Activated T-cell treated with anti-CD3 and anti-CD28 coated beads, Interleukin-2, amount 50 U/mL, for 72 hours (primary cell): ENCODE measurements at regions not wholly inside any gene's neighbourhood (a gene's known extent, or its start where the extent isn't known, plus 50 kb on each side); places are given as distances from the start of the nearest gene placed in this dataset.
"Not testable (repeated sequence)": the region's sequence is repeated elsewhere in the genome, so short reads cannot be mapped to it uniquely, and the experiment has no call there.

ENCODE experiments used
- ATAC-seq, 2 donors: fragments of 150-1000 bp; cut with Tn5 transposase; replicated peaks in 1 of 2; 2 replicates each; pipeline ENCODE4 v1.10.0; 2021; ENCODE audit warnings: moderate library complexity in 2 of 2, mild to moderate bottlenecking in 1 of 2
- DNase-seq, 2 donors: peaks; one replicate each; pipeline ENCODE4 v3.0.0; 2021 to 2022; ENCODE audit warnings: mixed read lengths in 1 of 2
- H3K27ac Mint-ChIP-seq: one replicate; pipeline ENCODE4 v1.8.0; 2022; ENCODE audit warnings: mild to moderate bottlenecking, moderate library complexity, mixed read lengths
- H3K27me3 Mint-ChIP-seq: one replicate; pipeline ENCODE4 v1.8.0; 2022; ENCODE audit warnings: low read depth, mixed read lengths
- H3K36me3 Mint-ChIP-seq, 2 donors: one replicate each; pipeline ENCODE4 v1.8.0; 2022; ENCODE audit warnings: mixed read lengths in 2 of 2, mild to moderate bottlenecking in 1 of 2; ENCODE audit not compliant: insufficient read depth in 2 of 2
- H3K4me1 Mint-ChIP-seq: one replicate; pipeline ENCODE4 v1.8.0; 2022; ENCODE audit warnings: low read depth, mixed read lengths
- H3K4me3 Mint-ChIP-seq, 2 donors: one replicate each; pipeline ENCODE4 v1.8.0; 2022; ENCODE audit warnings: mild to moderate bottlenecking in 2 of 2, mixed read lengths in 2 of 2, moderate library complexity in 2 of 2
- H3K9me3 Mint-ChIP-seq, 2 donors: one replicate each; pipeline ENCODE4 v1.8.0; 2022; ENCODE audit warnings: mixed read lengths in 2 of 2

- Mint-ChIP-seq H3K4me3 (no peak overlapping the region), H3K27me3 (no peaks in the 10 kb centered on the region), H3K4me1 (no peaks in the 10 kb centered on the region), H3K36me3 (no peaks in the 10 kb centered on the region), H3K9me3 (peaks cover 3 to 7% of the 10 kb centered on the region in 2 donors), H3K27ac (no peak overlapping the region)
- no peak for ATAC-seq
- no peak for DNase-seq
Measured at GRCh38 chr5:30197662-30198061, 995.8 kb upstream of the CDH6 start.

- DNase-seq (no peak), ATAC-seq (no peak)
- H3K9me3 Mint-ChIP-seq: peaks cover 3 to 4% of the 10 kb centered on the region in 2 donors
- H3K4me1 Mint-ChIP-seq: no peaks in the 10 kb centered on the region
- no peaks in the 10 kb centered on the region for H3K27me3 Mint-ChIP-seq
- H3K27ac Mint-ChIP-seq: no peak overlapping the region
- no peak overlapping the region for H3K4me3 Mint-ChIP-seq
- no peaks in the 10 kb centered on the region for H3K36me3 Mint-ChIP-seq
Measured at GRCh38 chr5:30195036-30195435, 998.5 kb upstream of the CDH6 start.

GRCh38 chr5:30194595-30194994 is 998.9 kb upstream of the CDH6 start:
- ATAC-seq (no peak), DNase-seq (no peak)
- no peaks in the 10 kb centered on the region for H3K27me3 Mint-ChIP-seq
- no peak overlapping the region for H3K4me3 Mint-ChIP-seq
- peaks cover 3 to 4% of the 10 kb centered on the region in 2 donors for H3K9me3 Mint-ChIP-seq
- H3K36me3 Mint-ChIP-seq: no peaks in the 10 kb centered on the region
- no peaks in the 10 kb centered on the region for H3K4me1 Mint-ChIP-seq
- no peak overlapping the region for H3K27ac Mint-ChIP-seq

- Mint-ChIP-seq H3K4me1 (no peaks in the 10 kb centered on the region), H3K4me3 (no peak overlapping the region), H3K27me3 (no peaks in the 10 kb centered on the region), H3K9me3 (peaks cover 1 to 12% of the 10 kb centered on the region in 2 donors), H3K27ac (no peak overlapping the region), H3K36me3 (no peaks in the 10 kb centered on the region)
- ATAC-seq (no peak), DNase-seq (no peak)
Measured at GRCh38 chr5:30183795-30184194, 1009.7 kb upstream of the CDH6 start.

- Mint-ChIP-seq H3K36me3 (no peaks in the 10 kb centered on the region), H3K4me3 (no peak overlapping the region), H3K9me3 (peaks cover 14 to 19% of the 10 kb centered on the region in 2 donors), H3K27me3 (no peaks in the 10 kb centered on the region), H3K4me1 (no peaks in the 10 kb centered on the region), H3K27ac (no peak overlapping the region)
- ATAC-seq: no peak
- no peak for DNase-seq
Measured at GRCh38 chr5:30156156-30156555, 1037.3 kb upstream of the CDH6 start.

GRCh38 chr5:30152431-30152830 is 1041.1 kb upstream of the CDH6 start:
- Mint-ChIP-seq H3K4me3 (no peak overlapping the region), H3K27ac (no peak overlapping the region), H3K4me1 (no peaks in the 10 kb centered on the region), H3K9me3 (peaks cover 14 to 17% of the 10 kb centered on the region in 2 donors), H3K36me3 (no peaks in the 10 kb centered on the region), H3K27me3 (no peaks in the 10 kb centered on the region)
- ATAC-seq (no peak), DNase-seq (no peak)

DNA sequence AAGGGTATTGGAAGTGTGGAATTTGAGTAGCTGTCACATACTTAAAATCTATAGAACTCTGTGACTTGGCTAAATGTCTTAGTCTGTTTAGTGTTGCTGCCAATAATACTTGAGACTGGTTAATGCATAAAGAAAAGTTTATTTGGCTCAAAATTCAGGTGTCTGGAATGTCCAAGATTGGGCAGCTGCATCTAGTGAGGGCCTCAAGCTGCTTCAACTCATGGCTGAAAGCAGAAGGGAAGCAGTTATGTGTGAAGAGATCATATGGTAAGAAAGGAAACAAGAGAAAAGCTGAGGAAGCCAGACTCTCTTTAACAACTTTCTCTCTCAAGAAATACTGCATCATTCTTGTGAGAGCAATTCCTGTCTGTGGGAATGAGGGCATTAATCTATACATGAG is 1043.3 kb upstream of the CDH6 start:
- DNase-seq: no peak
- Mint-ChIP-seq H3K27me3 (no peaks in the 10 kb centered on the region), H3K4me1 (no peaks in the 10 kb centered on the region), H3K9me3 (peaks cover 9 to 15% of the 10 kb centered on the region in 2 donors), H3K4me3 (no peak overlapping the region), H3K36me3 (no peaks in the 10 kb centered on the region), H3K27ac (no peak overlapping the region)
- ATAC-seq: no peak

DNA sequence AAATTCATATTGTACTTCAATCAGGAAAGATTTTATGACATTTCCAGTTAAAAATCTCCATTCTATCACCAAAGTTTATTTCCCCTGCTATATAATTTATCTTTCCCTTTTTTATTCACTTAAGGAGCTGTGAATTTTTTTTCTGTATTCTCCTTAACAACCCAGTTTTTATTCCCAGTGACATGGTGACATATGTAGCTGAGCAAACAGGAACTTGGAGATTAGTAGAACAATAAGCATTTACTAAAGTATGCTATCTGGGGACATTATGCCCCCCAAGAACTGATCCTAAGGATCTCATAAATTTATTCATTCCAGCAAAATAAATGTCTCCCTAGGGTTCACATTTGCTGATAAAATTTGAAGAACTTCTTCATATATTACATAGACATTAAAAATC is 1044.0 kb upstream of the CDH6 start:
- H3K4me1 Mint-ChIP-seq: no peaks in the 10 kb centered on the region
- DNase-seq (no peak), ATAC-seq (no peak)
- H3K4me3 Mint-ChIP-seq: no peak overlapping the region
- no peaks in the 10 kb centered on the region for H3K36me3 Mint-ChIP-seq
- no peaks in the 10 kb centered on the region for H3K27me3 Mint-ChIP-seq
- no peak overlapping the region for H3K27ac Mint-ChIP-seq
- peaks cover 8 to 15% of the 10 kb centered on the region in 2 donors for H3K9me3 Mint-ChIP-seq

DNA sequence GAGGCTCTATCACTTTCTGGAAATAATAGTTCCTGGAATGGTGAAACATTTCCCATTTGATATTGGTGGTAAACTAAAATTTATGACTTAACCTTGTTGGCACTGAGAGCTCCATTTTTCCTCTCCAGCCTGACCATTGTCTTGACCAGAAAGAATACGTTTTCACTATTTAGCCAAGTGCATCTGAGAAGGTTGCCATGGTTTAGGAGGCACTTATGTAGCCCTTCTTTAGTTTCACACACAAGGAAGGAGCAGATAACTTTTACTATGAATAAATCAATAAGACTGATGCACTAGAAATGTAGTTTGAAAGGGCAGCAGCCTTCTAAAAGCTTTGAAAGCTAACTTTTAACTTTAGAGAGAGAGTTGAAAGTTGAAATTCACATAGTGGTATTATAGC is 1045.5 kb upstream of the CDH6 start:
- no peaks in the 10 kb centered on the region for H3K27me3 Mint-ChIP-seq
- no peak overlapping the region for H3K27ac Mint-ChIP-seq
- no peak overlapping the region for H3K4me3 Mint-ChIP-seq
- H3K4me1 Mint-ChIP-seq: no peaks in the 10 kb centered on the region
- peaks cover 0 to 2% of the 10 kb centered on the region in 2 donors for H3K36me3 Mint-ChIP-seq
- DNase-seq (no peak), ATAC-seq (no peak)
- peaks cover 9 to 13% of the 10 kb centered on the region in 2 donors for H3K9me3 Mint-ChIP-seq

- peaks cover 11 to 13% of the 10 kb centered on the region in 2 donors for H3K9me3 Mint-ChIP-seq
- H3K27ac Mint-ChIP-seq, ATAC-seq, H3K27me3 Mint-ChIP-seq, DNase-seq, H3K4me1 Mint-ChIP-seq, H3K36me3 Mint-ChIP-seq, H3K4me3 Mint-ChIP-seq: not testable (repeated sequence)
Measured at GRCh38 chr5:30144059-30144458, 1049.4 kb upstream of the CDH6 start.

DNA sequence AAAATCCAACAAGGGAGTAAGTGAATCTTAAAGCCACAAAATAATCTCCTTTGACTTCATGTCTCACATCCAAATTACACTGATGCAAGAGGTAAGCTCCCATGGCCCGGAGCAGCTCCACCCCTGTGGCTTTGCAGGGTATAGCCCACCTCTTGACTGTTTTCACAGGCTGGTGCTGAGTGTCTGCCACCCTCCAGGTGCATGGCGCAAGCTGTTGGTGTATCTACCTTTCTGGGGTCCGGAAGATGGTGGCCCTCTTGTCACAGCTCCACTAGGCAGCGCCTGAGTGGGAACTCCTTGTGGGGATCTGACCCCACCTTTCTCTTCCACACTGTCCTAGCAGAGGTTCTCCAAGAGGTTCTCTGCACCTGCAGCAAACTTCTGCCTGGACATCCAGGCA is 1051.1 kb upstream of the CDH6 start:
- Mint-ChIP-seq H3K27me3 (no peaks in the 10 kb centered on the region), H3K4me1 (no peaks in the 10 kb centered on the region), H3K9me3 (peaks cover 11 to 13% of the 10 kb centered on the region in 2 donors), H3K4me3 (no peak overlapping the region), H3K27ac (no peak overlapping the region), H3K36me3 (peaks cover 0 to 2% of the 10 kb centered on the region in 2 donors)
- ATAC-seq: no peak
- no peak for DNase-seq

DNA sequence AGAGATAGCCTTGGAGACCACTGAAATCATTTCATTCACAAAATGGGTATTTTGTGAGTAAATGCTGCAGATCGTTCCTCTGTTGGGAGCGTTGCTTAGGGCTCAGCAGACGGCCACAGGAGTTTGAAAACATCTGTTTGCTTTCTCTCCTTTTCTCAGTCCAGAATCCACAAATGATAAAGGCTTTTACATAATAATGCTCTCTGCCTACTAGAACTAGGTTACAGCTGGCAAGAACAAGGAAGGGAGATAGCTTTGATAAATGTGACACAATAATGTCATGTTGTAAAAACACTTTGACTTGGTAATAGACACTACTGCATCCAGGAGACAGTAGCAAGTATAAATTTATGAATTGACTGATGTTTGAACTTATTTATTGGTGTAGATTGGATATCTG is 1072.4 kb upstream of the CDH6 start:
- no peaks in the 10 kb centered on the region for H3K27me3 Mint-ChIP-seq
- no peak for DNase-seq
- H3K4me1 Mint-ChIP-seq: no peaks in the 10 kb centered on the region
- H3K27ac Mint-ChIP-seq: no peak overlapping the region
- no peak overlapping the region for H3K4me3 Mint-ChIP-seq
- H3K36me3 Mint-ChIP-seq: peaks cover 0 to 1% of the 10 kb centered on the region in 2 donors
- peaks cover 3 to 15% of the 10 kb centered on the region in 2 donors for H3K9me3 Mint-ChIP-seq
- no peak for ATAC-seq

DNA sequence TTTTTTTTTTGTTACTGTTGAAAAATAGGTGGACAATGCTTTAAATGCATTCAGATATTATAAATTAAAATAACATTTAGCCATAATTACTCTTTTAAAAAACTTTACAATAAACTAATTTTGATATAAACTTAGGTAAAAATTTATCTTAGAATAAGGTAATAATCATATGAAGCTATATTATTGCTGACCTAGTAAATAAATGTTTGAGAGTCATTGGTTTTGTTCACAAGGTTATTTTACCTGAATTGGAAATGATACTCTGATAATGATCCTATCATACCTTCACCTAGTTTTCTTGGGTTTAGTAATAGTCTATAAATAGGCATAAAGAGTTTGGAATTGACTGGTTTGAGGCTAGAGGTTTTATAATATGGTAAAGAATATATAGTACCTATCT is 1076.4 kb upstream of the CDH6 start:
- Mint-ChIP-seq H3K4me1 (no peaks in the 10 kb centered on the region), H3K9me3 (peaks cover 0 to 12% of the 10 kb centered on the region in 2 donors), H3K36me3 (no peaks in the 10 kb centered on the region), H3K27ac (no peak overlapping the region), H3K4me3 (no peak overlapping the region), H3K27me3 (no peaks in the 10 kb centered on the region)
- DNase-seq (no peak), ATAC-seq (no peak)

DNA sequence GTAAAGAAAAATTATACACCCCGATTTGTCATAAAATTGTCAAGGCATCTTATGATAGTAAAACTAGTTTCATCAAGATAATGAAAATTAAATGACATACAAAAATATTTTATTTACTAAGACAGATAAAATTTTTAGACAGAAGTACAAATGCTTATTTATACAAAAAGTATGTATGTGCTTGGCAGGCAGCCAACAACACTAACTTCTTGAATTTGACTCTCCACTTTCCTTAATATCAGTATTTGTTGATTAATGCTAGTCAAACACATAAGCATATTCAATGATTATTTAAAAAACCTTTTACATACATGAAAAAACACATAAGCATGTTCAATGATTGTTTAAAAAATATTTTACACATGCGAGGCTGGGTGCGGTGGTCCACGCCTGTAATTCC is 1079.9 kb upstream of the CDH6 start:
- H3K4me1 Mint-ChIP-seq: no peaks in the 10 kb centered on the region
- ATAC-seq: no peak
- no peak for DNase-seq
- H3K27me3 Mint-ChIP-seq: no peaks in the 10 kb centered on the region
- no peak overlapping the region for H3K27ac Mint-ChIP-seq
- no peak overlapping the region for H3K4me3 Mint-ChIP-seq
- peaks cover 0 to 2% of the 10 kb centered on the region in 2 donors for H3K36me3 Mint-ChIP-seq
- H3K9me3 Mint-ChIP-seq: peaks cover 2 to 10% of the 10 kb centered on the region in 2 donors
